Spleen (tissue), 11 donors: ENCODE measurements at regions not wholly inside any gene's neighbourhood (a gene's known extent, or its start where the extent isn't known, plus 50 kb on each side); places are given as distances from the start of the nearest gene placed in this dataset.
A peak's percentile ranks its signal among the peaks of the same experiment; 100 is the strongest.

Experiments
- DNase-seq: peaks from one replicate; pipeline ENCODE4 v3.0.0-alpha.2; 2020
- H3K27ac ChIP-seq, 8 donors: fragments of 200-600 bp; sonication (generic) in 7 of 8; 1 replicate in 4 of 8; 2 replicates in 4 of 8; pipeline versions ENCODE4 v1.5.0 to v1.8.0; 2016 to 2021; ENCODE audit warnings: inconsistent platforms in 4 of 8, mild to moderate bottlenecking in 4 of 8, moderate library complexity in 1 of 8
- H3K27me3 ChIP-seq, 7 donors: fragments of 200-600 bp; sonication (generic) in 6 of 7; replicated peaks in 1 of 7; 1 replicate in 4 of 7; 2 replicates in 3 of 7; pipeline versions ENCODE4 v1.5.0 to v1.8.0; 2016 to 2021; ENCODE audit warnings: inconsistent platforms in 3 of 7, mild to moderate bottlenecking in 1 of 7
- H3K36me3 ChIP-seq, 6 donors: fragments of 200-600 bp; sonication (generic) in 5 of 6; 1 replicate in 4 of 6; 2 replicates in 2 of 6; pipeline versions ENCODE4 v1.5.0 to v1.8.0; 2016 to 2021; ENCODE audit warnings: inconsistent platforms in 2 of 6
- H3K4me1 ChIP-seq, 6 donors: fragments of 200-600 bp; sonication (generic) in 5 of 6; 1 replicate in 3 of 6; 2 replicates in 3 of 6; pipeline versions ENCODE4 v1.5.0 to v1.8.0; 2016 to 2021; ENCODE audit warnings: inconsistent platforms in 3 of 6
- H3K4me3 ChIP-seq, 8 donors: fragments of 200-600 bp; sonication (generic) in 7 of 8; 1 replicate in 4 of 8; 2 replicates in 4 of 8; pipeline versions ENCODE4 v1.5.0 to v1.8.0; 2016 to 2021; ENCODE audit warnings: inconsistent platforms in 4 of 8, mild to moderate bottlenecking in 4 of 8, moderate library complexity in 2 of 8
- H3K9me3 ChIP-seq, 8 donors: fragments of 200-600 bp; sonication (generic) in 7 of 8; 1 replicate in 4 of 8; 2 replicates in 4 of 8; pipeline versions ENCODE4 v1.5.0 to v1.8.0; 2016 to 2021; ENCODE audit warnings: inconsistent platforms in 4 of 8
- POLR2A ChIP-seq, 3 donors: fragments of 450-650 bp; IDR thresholded peaks; one replicate each; pipeline ENCODE4 v1.5.1; 2017; ENCODE audit warnings: antibody characterized with exemption in 3 of 3, mild to moderate bottlenecking in 1 of 3
- POLR2AphosphoS5 ChIP-seq, 3 donors: sonication (generic); formaldehyde crosslinking; IDR thresholded peaks; one replicate each; pipeline ENCODE4 v1.5.1; 2017; ENCODE audit warnings: antibody characterized with exemption in 3 of 3
- WGBS, 5 donors: extraction: QIAGEN DNeasy Blood & Tissue Kit in 3 of 5; methylation state at CpG; one replicate each; pipeline versions ENCODE4 v1.1.5 to v1.1.7; 2013 to 2018; 5-methylcytosine and 5-hydroxymethylcytosine counted together
- intact Hi-C: fragments of 100-400 bp; cut with DNase I; formaldehyde crosslinking; loops from one replicate; pipeline ENCODE4 v1.15.0; 2023; ENCODE audit warnings: low total_unique reads
- TF ChIP-seq, protein P1 (sequence below), 11 experiments: fragments of 200-600 bp in 7 of 11; fragments of 450-650 bp in 4 of 11; sonication (generic) in 4 of 11; IDR thresholded peaks in 8 of 11; conservative IDR thresholded peaks in 3 of 11; 1 replicate in 7 of 11; 2 replicates in 4 of 11; pipeline versions ENCODE4 v1.4.0 to v1.8.0; 2016 to 2021; ENCODE audit warnings: antibody characterized with exemption in 11 of 11, inconsistent platforms in 4 of 11, mild to moderate bottlenecking in 1 of 11
- donor health status: healthy with polysubstance abuse.
- donor health status: DM: no; HTN: no; CAD: no; lungs with moderate emphysema.
- donor health status: DM: no; HTN: no; CAD: no.
- donor health status: Bipolar disorder and iron deficiency.
- donor health status: healthy.
- donor health status: DM: no; HTN: no; CAD: no.
- donor health status: DM: yes; HTN: yes; CAD: no.

DNA sequence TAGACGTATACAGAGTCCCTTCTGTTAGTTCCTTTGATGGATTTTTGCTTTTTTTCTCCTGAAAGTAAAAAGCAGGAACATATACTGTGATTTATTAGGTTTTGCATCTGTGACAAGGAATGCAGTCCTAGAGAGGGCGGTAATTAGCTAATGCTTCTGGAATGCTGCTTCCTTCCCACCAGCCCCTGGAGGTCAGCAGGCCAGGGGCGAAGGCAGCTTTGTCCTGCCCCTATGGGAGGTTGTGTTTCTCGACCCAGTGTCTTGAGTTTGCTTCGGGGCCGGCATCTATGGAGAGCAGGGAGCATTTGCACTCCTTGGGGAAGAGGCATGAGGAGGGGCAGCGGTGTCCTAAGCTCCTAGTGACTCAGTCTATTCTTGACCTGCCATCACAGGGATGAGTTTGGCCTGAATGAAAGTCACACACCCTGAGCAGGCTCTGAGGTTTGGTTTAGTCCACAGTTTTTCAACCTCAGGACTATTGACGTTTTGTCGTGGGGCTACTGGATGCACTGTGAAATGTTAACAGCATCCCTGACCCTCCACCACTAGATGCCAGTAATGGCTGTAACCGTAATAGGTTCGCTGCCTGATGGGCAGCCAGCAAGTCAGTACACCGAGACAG, 85.0 kb upstream of the KCNJ15 start:
- no peak overlapping the region for H3K4me3 ChIP-seq
- no peaks in the 10 kb centered on the region for H3K36me3 ChIP-seq
- H3K27ac ChIP-seq = peak overlapping the region in 7 of 8 donors; percentile 26 to 74 (median 52)
- TF ChIP-seq POLR2A (IDR thresholded peaks at IDR 0.05) = no peak
- peak in 2 of 3 donors; percentile 42 to 43 for TF ChIP-seq POLR2AphosphoS5 (IDR thresholded peaks at IDR 0.05)
- H3K27me3 ChIP-seq = no peaks in the 10 kb centered on the region
- intact Hi-C loops = loop anchor here (2.0 kb wide), 1 partner anchor 181 kb away; no protein-coding TSS in a partner anchor
- no peaks in the 10 kb centered on the region for H3K9me3 ChIP-seq
- DNase-seq = no peak
- peaks cover 0 to 18% (median 0%) of the 10 kb centered on the region in 6 donors for H3K4me1 ChIP-seq
- WGBS, 5 donors = 52 to 73% (median 61%) methylated on average over 11 to 12 of the region's 12 CpGs

DNA sequence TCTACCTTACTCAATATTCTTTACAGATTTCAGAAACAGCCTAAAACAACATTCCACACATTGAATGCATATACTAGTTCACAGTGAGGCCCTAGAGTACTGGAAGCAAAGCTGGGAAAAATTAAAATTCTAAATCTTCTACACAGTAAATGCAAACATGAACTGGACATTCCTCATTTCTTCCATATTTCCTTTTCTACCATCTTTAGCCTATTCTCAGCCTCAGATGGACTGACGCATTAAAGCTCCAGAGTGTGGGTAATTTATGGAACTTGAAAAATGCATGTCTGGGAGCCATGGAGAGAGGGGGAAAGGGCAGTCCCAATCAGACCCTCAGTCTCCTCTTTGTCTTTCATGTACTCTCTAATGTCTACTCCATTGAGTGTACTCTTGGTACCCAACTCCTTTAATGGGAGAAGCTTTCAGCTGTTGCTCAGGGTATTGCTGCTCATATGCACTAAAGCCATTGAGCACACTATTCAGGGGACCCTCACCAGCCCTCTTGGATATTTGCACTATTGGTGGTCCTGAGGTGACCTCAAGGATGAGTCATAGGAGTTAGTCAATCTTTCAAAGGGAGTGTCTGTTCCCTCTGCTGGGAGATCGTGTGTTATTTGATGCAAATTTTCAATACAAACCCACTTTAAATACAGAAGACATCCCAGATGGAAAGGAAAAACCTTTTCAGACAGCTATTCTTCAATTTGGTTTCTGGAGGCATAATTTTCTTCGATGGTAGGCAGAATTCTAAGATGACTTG, 83.3 kb upstream of the KCNJ15 start:
- TF ChIP-seq POLR2AphosphoS5 (IDR thresholded peaks at IDR 0.05) = no peak
- TF ChIP-seq, protein P1, sequence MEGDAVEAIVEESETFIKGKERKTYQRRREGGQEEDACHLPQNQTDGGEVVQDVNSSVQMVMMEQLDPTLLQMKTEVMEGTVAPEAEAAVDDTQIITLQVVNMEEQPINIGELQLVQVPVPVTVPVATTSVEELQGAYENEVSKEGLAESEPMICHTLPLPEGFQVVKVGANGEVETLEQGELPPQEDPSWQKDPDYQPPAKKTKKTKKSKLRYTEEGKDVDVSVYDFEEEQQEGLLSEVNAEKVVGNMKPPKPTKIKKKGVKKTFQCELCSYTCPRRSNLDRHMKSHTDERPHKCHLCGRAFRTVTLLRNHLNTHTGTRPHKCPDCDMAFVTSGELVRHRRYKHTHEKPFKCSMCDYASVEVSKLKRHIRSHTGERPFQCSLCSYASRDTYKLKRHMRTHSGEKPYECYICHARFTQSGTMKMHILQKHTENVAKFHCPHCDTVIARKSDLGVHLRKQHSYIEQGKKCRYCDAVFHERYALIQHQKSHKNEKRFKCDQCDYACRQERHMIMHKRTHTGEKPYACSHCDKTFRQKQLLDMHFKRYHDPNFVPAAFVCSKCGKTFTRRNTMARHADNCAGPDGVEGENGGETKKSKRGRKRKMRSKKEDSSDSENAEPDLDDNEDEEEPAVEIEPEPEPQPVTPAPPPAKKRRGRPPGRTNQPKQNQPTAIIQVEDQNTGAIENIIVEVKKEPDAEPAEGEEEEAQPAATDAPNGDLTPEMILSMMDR (IDR thresholded peaks at IDR 0.05 in 8 of 11, conservative IDR thresholded peaks at IDR 0.05 in 3 of 11) = no peak
- no peak for TF ChIP-seq POLR2A (IDR thresholded peaks at IDR 0.05)
- no peak overlapping the region for H3K4me3 ChIP-seq
- no peak for DNase-seq
- H3K27me3 ChIP-seq = no peaks in the 10 kb centered on the region
- peaks cover 0 to 18% (median 0%) of the 10 kb centered on the region in 6 donors for H3K4me1 ChIP-seq
- H3K36me3 ChIP-seq = no peaks in the 10 kb centered on the region
- WGBS, 5 donors = 83 to 95% (median 86%) methylated on average over 3 of the region's 3 CpGs
- H3K9me3 ChIP-seq = no peaks in the 10 kb centered on the region
- H3K27ac ChIP-seq = no peak overlapping the region
- intact Hi-C loops = no loop called here

DNA sequence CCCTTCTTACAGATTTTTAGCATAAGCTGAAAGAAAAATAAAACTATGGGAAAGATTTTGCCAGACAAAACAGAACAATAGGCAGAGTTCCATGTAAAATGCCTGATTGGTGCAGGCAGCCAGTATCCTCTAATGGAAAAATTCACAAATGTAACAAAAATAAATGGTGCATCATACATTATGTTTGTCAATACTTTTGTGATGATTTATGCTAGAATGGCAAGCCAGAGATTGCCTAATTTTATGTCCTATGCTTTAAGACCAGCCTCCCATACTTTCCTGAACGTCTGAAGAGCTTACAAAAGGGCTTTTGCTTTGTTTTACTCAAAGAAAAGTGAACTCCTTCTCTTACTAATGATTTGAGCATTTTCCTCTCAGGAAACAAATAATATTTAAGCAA, 81.5 kb upstream of the KCNJ15 start:
- peaks cover 0 to 18% (median 0%) of the 10 kb centered on the region in 6 donors for H3K4me1 ChIP-seq
- no peak for DNase-seq
- TF ChIP-seq POLR2AphosphoS5 (IDR thresholded peaks at IDR 0.05) (no peak), POLR2A (IDR thresholded peaks at IDR 0.05) (no peak)
- TF ChIP-seq, protein P1 (IDR thresholded peaks at IDR 0.05 in 8 of 11, conservative IDR thresholded peaks at IDR 0.05 in 3 of 11) = no peak
- H3K27me3 ChIP-seq = no peaks in the 10 kb centered on the region
- H3K9me3 ChIP-seq = no peaks in the 10 kb centered on the region
- WGBS, 5 donors = 48 to 74% (median 59%) methylated on average over 1 of the region's 1 CpG
- H3K4me3 ChIP-seq = no peak overlapping the region
- no peak overlapping the region for H3K27ac ChIP-seq
- no peaks in the 10 kb centered on the region for H3K36me3 ChIP-seq
- intact Hi-C loops = no loop called here

DNA sequence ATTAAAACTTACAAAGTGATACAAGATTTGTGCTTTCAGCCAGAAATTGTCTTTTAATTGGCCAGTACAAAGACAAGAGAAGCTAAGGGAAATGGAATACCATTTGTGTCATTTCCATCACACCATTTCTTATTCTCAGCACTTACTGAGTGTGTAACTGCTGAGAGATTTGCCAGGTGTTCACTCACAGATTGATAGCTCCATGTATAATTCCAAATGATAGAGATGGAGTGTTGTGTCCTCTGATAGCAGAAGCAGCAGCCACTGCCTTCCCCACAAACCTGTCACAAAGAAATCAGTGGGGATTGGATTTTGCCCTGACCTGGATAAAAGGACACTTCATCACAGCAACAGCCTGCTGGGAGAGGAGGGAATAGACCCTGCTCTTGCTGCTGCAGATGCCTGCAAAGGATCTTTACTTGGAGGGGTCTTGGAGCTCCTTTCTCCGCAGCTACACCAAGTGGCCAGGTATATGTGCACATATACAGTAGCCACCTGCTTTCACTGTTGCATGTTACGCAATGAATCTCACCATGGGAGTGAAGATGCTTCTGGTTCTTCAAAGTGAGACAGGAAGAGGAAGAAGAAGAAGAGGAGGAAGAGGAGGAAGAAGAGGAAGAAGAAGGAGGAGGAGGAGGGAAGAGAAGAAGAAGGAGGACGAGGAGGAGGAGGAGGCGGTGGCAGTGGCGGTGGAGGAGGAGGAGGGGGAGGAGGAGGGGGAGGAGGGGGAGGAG, 78.7 kb upstream of the KCNJ15 start:
- intact Hi-C loops = no loop called here
- H3K9me3 ChIP-seq = no peaks in the 10 kb centered on the region

More for the DNA sequence above, 78.7 kb upstream of the KCNJ15 start:
- H3K36me3 ChIP-seq = no peaks in the 10 kb centered on the region
- no peak overlapping the region for H3K4me3 ChIP-seq
- no peak for DNase-seq
- TF ChIP-seq, protein P1 (IDR thresholded peaks at IDR 0.05 in 8 of 11, conservative IDR thresholded peaks at IDR 0.05 in 3 of 11) = no peak
- TF ChIP-seq POLR2A (IDR thresholded peaks at IDR 0.05) (no peak), POLR2AphosphoS5 (IDR thresholded peaks at IDR 0.05) (no peak)
- H3K27ac ChIP-seq = no peak overlapping the region
- WGBS, 5 donors = 78 to 95% (median 83%) methylated on average over 2 to 5 of the region's 5 CpGs
- no peaks in the 10 kb centered on the region for H3K4me1 ChIP-seq
- H3K27me3 ChIP-seq = no peaks in the 10 kb centered on the region
